Ovary (tissue), 3 donors: ENCODE measurements at regions not wholly inside any gene's neighbourhood (a gene's known extent, or its start where the extent isn't known, plus 50 kb on each side); places are given as distances from the start of the nearest gene placed in this dataset.

ENCODE experiments used
- CTCF ChIP-seq, 3 donors: fragments of 450-650 bp in 2 of 3; fragments of 200-600 bp in 1 of 3; IDR thresholded peaks; one replicate each; pipeline versions ENCODE4 v1.5.1 to v1.8.0; 2016 to 2022; ENCODE audit warnings: antibody characterized with exemption in 3 of 3, mild to moderate bottlenecking in 1 of 3
- POLR2A ChIP-seq: fragments of 450-650 bp; IDR thresholded peaks from one replicate; pipeline ENCODE4 v1.6.1; 2017; ENCODE audit warnings: antibody characterized with exemption, mild to moderate bottlenecking, moderate library complexity
- donor health status: DM: no; HTN: no; CAD: no.

GRCh38 chr21:19541602-19542001 is 1138.0 kb upstream of the TMPRSS15 start:
- TF ChIP-seq CTCF (IDR thresholded peaks at IDR 0.05): no peak
- no peak for TF ChIP-seq POLR2A
